Heart right ventricle (tissue), 16 donors: ENCODE measurements at regions not wholly inside any gene's neighbourhood (a gene's known extent, or its start where the extent isn't known, plus 50 kb on each side); places are given as distances from the start of the nearest gene placed in this dataset.
A peak's percentile ranks its signal among the peaks of the same experiment; 100 is the strongest.

Experiments
- ATAC-seq, 8 donors: fragments of 200-7000 bp; cut with Tn5 transposase; one replicate each; pipeline ENCODE4 v1.9.1; 2020; ENCODE audit warnings: mild to moderate bottlenecking in 8 of 8, moderate library complexity in 8 of 8, moderate number of reproducible peaks in 1 of 8
- DNase-seq, 2 donors: peaks; one replicate each; pipeline ENCODE4 v3.0.0-alpha.2; 2020
- H3K27ac ChIP-seq, 10 donors: fragments of 200-600 bp; sonication (generic) in 2 of 10; one replicate each; pipeline versions ENCODE4 v1.5.0 to v1.8.0; 2020 to 2022; ENCODE audit warnings: mild to moderate bottlenecking in 3 of 10
- H3K27me3 ChIP-seq, 7 donors: fragments of 200-600 bp; one replicate each; pipeline ENCODE4 v1.8.0; 2021 to 2022; ENCODE audit warnings: mild to moderate bottlenecking in 2 of 7
- H3K36me3 ChIP-seq, 9 donors: fragments of 200-600 bp; sonication (generic) in 1 of 9; one replicate each; pipeline versions ENCODE4 v1.5.0 to v1.8.0; 2020 to 2022; ENCODE audit warnings: mild to moderate bottlenecking in 2 of 9
- H3K4me1 ChIP-seq, 9 donors: fragments of 200-600 bp; sonication (generic) in 1 of 9; one replicate each; pipeline versions ENCODE4 v1.5.0 to v1.8.0; 2020 to 2022; ENCODE audit warnings: mild to moderate bottlenecking in 4 of 9
- H3K4me3 ChIP-seq, 10 donors: fragments of 200-600 bp; sonication (generic) in 2 of 10; one replicate each; pipeline versions ENCODE4 v1.5.0 to v1.8.0; 2020 to 2022; ENCODE audit warnings: mild to moderate bottlenecking in 7 of 10, moderate library complexity in 2 of 10
- H3K9me3 ChIP-seq, 11 donors: fragments of 200-600 bp in 10 of 11; sonication (generic) in 2 of 11; one replicate each; pipeline versions ENCODE4 v1.5.0 to v1.8.0; 2013 to 2022; ENCODE audit warnings: mild to moderate bottlenecking in 2 of 11, control low read depth in 1 of 11, moderate library complexity in 1 of 11
- WGBS, 2 donors: extraction: QIAGEN DNeasy Blood & Tissue Kit; methylation state at CpG; one replicate each; pipeline ENCODE4 v1.1.7; 2013; ENCODE audit warnings: inconsistent platforms in 1 of 2; 5-methylcytosine and 5-hydroxymethylcytosine counted together
- intact Hi-C, 10 donors: fragments of 100-400 bp; cut with DNase I; formaldehyde crosslinking; loops; one replicate each; pipeline versions ENCODE4 v1.11.1 to v1.14.2; 2022
- TF ChIP-seq, protein P1 (sequence below), 9 donors: fragments of 200-600 bp; sonication (generic) in 2 of 9; IDR thresholded peaks; one replicate each; pipeline versions ENCODE4 v1.5.0 to v1.8.0; 2021 to 2022; ENCODE audit warnings: antibody characterized with exemption in 9 of 9, mild to moderate bottlenecking in 5 of 9, moderate library complexity in 1 of 9
- donor health status: Arrhythmogenic right ventricular cardiomyopathy.
- donor health status: ischemic (EF 13 %, LVEDD 7.1; RV severe dilation, severe dysfunction).
- donor health status: healthy with polysubstance abuse.
- donor health status: DM: no; HTN: yes; CAD: no.
- donor health status: DM: no; HTN: no; CAD: no.
- donor health status: ischemic (EF 25% LVEDD 6.9; RV normal size, moderate dysfunction).
- donor health status: ischemic (EF 25% LVEDD 5.7; RV mildly dilated, moderate dysfunction).
- donor health status: healthy.
- donor health status: DM: yes; HTN: yes; CAD: no.
- donor health status: Ischemic cardiomyopathy.
- donor health status: ischemic (EF 35%, LVEDD 5.7; RV mildly dilated, moderate dysfunction).
- donor health status: nonischemic (EF 11% LVEDD 7.7; RV severe dilation, severe dysfunction).
- donor health status: DM: yes; HTN: yes; CAD: no.
- donor health status: PGD.
- donor health status: ischemic (EF 29% LVEDD 5.4; RV normal size, mild dysfunction).
- donor health status: nonischemic (EF 23%, LVEDD 6.1; RV moderate dilation, normal function).

GRCh38 chr3:193842832-193843473 lies 249.9 kb downstream of the OPA1 start:
- Histone ChIP-seq H3K27ac (no peak overlapping the region), H3K27me3 (no peaks in the 10 kb centered on the region), H3K4me3 (no peak overlapping the region), H3K36me3 (no peaks in the 10 kb centered on the region), H3K9me3 (no peaks in the 10 kb centered on the region), H3K4me1 (peaks cover 0 to 13% (median 5%) of the 10 kb centered on the region in 9 donors)
- TF ChIP-seq, protein P1, sequence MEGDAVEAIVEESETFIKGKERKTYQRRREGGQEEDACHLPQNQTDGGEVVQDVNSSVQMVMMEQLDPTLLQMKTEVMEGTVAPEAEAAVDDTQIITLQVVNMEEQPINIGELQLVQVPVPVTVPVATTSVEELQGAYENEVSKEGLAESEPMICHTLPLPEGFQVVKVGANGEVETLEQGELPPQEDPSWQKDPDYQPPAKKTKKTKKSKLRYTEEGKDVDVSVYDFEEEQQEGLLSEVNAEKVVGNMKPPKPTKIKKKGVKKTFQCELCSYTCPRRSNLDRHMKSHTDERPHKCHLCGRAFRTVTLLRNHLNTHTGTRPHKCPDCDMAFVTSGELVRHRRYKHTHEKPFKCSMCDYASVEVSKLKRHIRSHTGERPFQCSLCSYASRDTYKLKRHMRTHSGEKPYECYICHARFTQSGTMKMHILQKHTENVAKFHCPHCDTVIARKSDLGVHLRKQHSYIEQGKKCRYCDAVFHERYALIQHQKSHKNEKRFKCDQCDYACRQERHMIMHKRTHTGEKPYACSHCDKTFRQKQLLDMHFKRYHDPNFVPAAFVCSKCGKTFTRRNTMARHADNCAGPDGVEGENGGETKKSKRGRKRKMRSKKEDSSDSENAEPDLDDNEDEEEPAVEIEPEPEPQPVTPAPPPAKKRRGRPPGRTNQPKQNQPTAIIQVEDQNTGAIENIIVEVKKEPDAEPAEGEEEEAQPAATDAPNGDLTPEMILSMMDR (IDR thresholded peaks at IDR 0.05): no peak
- DNase-seq: no peak
- intact Hi-C loops: no loop called here
- peak in 1 of 8 donors; percentile 41 for ATAC-seq
- 87 to 94% methylated on average over 13 of the region's 13 CpGs for WGBS, 2 donors

- Histone ChIP-seq H3K27ac (no peak overlapping the region), H3K4me1 (peaks cover 0 to 13% (median 5%) of the 10 kb centered on the region in 9 donors), H3K27me3 (no peaks in the 10 kb centered on the region), H3K4me3 (no peak overlapping the region), H3K9me3 (no peaks in the 10 kb centered on the region), H3K36me3 (no peaks in the 10 kb centered on the region)
- TF ChIP-seq, protein P1 (IDR thresholded peaks at IDR 0.05): no peak
- intact Hi-C loops: no loop called here
- DNase-seq: no peak
- WGBS, 2 donors: 94% methylated on average over 5 of the region's 5 CpGs
- no peak for ATAC-seq
Observed at GRCh38 chr3:193843474-193844301, 250.7 kb downstream of the OPA1 start.

GRCh38 chr3:193844472-193844871 lies 251.5 kb downstream of the OPA1 start:
- TF ChIP-seq, protein P1 (IDR thresholded peaks at IDR 0.05): no peak
- Histone ChIP-seq H3K4me3 (no peak overlapping the region), H3K4me1 (peaks cover 0 to 13% (median 5%) of the 10 kb centered on the region in 9 donors), H3K36me3 (no peaks in the 10 kb centered on the region), H3K27ac (no peak overlapping the region), H3K27me3 (no peaks in the 10 kb centered on the region), H3K9me3 (no peaks in the 10 kb centered on the region)
- no peak for DNase-seq
- 93 to 96% methylated on average over 3 of the region's 3 CpGs for WGBS, 2 donors
- intact Hi-C loops: no loop called here
- no peak for ATAC-seq

GRCh38 chr3:193845144-193845543 lies 252.1 kb downstream of the OPA1 start:
- H3K4me3 ChIP-seq: no peak overlapping the region
- ATAC-seq (no peak), DNase-seq (no peak)
- 95 to 97% methylated on average over 4 of the region's 4 CpGs for WGBS, 2 donors
- no peaks in the 10 kb centered on the region for H3K36me3 ChIP-seq
- intact Hi-C loops: no loop called here
- H3K4me1 ChIP-seq: peaks cover 0 to 13% (median 5%) of the 10 kb centered on the region in 9 donors
- no peaks in the 10 kb centered on the region for H3K27me3 ChIP-seq
- TF ChIP-seq, protein P1 (IDR thresholded peaks at IDR 0.05): no peak
- H3K9me3 ChIP-seq: no peaks in the 10 kb centered on the region
- no peak overlapping the region for H3K27ac ChIP-seq
